Eye (tissue), 1 donor: ENCODE measurements at regions not wholly inside any gene's neighbourhood (a gene's known extent, or its start where the extent isn't known, plus 50 kb on each side); places are given as distances from the start of the nearest gene placed in this dataset.

Source experiments
- DNase-seq: peaks from one replicate; pipeline ENCODE4 v3.0.0-alpha.2; 2015

- no peak for DNase-seq
These were observed 102.4 kb upstream of the CDH4 start for GRCh38 chr20:61149636-61150035.

- no peak for DNase-seq
These were observed 94.8 kb upstream of the CDH4 start for GRCh38 chr20:61157301-61157700.

GRCh38 chr20:61159957-61160686 is 91.9 kb upstream of the CDH4 start:
- no peak for DNase-seq

GRCh38 chr20:61161726-61162390 is 90.2 kb upstream of the CDH4 start:
- DNase-seq: no peak

GRCh38 chr20:61162451-61162850 is 89.6 kb upstream of the CDH4 start:
- DNase-seq: no peak

- no peak for DNase-seq
These were observed 89.0 kb upstream of the CDH4 start for GRCh38 chr20:61163031-61163430.

- no peak for DNase-seq
These were observed 85.7 kb upstream of the CDH4 start for GRCh38 chr20:61166324-61166723.

GRCh38 chr20:61168605-61169004 is 83.5 kb upstream of the CDH4 start:
- DNase-seq: no peak

- DNase-seq: peak; percentile 41
These were observed 82.2 kb upstream of the CDH4 start for GRCh38 chr20:61169874-61170273.

GRCh38 chr20:61170496-61171320 is 81.4 kb upstream of the CDH4 start:
- peak; percentile 43 for DNase-seq

- DNase-seq: no peak
These were observed 78.8 kb upstream of the CDH4 start for GRCh38 chr20:61173267-61173666.

- DNase-seq: no peak
These were observed 77.9 kb upstream of the CDH4 start for GRCh38 chr20:61173961-61174725.

GRCh38 chr20:61176874-61177273 is 75.2 kb upstream of the CDH4 start:
- no peak for DNase-seq

- DNase-seq: no peak
These were observed 73.5 kb upstream of the CDH4 start for GRCh38 chr20:61178551-61179071.

GRCh38 chr20:61184194-61184593 is 67.9 kb upstream of the CDH4 start:
- DNase-seq: no peak

GRCh38 chr20:61185181-61185580 is 66.9 kb upstream of the CDH4 start:
- no peak for DNase-seq

GRCh38 chr20:61185841-61186601 is 66.0 kb upstream of the CDH4 start:
- peak; percentile 31 for DNase-seq

- DNase-seq: no peak
These were observed 65.1 kb upstream of the CDH4 start for GRCh38 chr20:61186771-61187472.

GRCh38 chr20:61189534-61189933 is 62.5 kb upstream of the CDH4 start:
- DNase-seq: no peak

- no peak for DNase-seq
These were observed 61.0 kb upstream of the CDH4 start for GRCh38 chr20:61191096-61191495.

- DNase-seq: peak; percentile 21
These were observed 59.6 kb upstream of the CDH4 start for GRCh38 chr20:61192337-61192950.
